ENCODE measurements at regions not wholly inside any gene's neighbourhood (a gene's known extent, or its start where the extent isn't known, plus 50 kb on each side); places are given as distances from the start of the nearest gene placed in this dataset.
"Not testable (repeated sequence)": the region's sequence is repeated elsewhere in the genome, so short reads cannot be mapped to it uniquely, and the experiment has no call there.

DNA sequence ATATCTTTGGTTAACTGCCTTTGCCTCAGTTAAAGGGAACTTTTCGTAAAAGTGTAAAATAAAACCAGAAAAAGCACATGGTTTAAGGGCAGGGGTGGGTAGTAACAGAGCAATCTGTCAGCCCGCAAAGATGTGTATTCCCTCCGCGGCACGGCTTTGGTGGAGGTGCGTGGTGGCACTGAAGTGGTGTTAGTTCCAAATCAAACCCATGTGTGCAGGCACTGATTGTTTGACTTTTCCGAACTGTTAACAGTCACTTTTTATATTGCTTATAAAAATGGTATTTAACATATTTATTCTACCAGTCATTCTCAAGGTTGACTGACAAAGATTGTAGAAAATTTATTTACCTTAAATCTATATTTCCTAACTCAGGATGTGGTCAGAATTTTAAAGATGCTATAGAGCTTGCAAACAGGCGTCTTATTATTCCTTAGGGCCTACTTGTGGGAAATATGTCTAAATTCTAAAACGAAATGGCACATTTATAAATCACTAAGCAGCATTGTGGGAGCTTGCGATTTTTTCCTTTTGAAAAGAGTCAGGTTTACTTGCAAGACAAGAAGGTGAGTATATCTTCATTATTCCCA, 272.7 kb upstream of the PCDH18 start:
- Mint-ChIP-seq H3K4me3 (ENCODE audit: unreplicated experiment) (no peak overlapping the region), H3K9me3 (ENCODE audit: unreplicated experiment) (no peaks in the 10 kb centered on the region), H3K27me3 (ENCODE audit: unreplicated experiment) (no peaks in the 10 kb centered on the region), H3K27ac (ENCODE audit: unreplicated experiment) (no peak overlapping the region), H3K4me1 (ENCODE audit: low read depth, unreplicated experiment) (no peaks in the 10 kb centered on the region), H3K36me3 (ENCODE audit: unreplicated experiment) (no peaks in the 10 kb centered on the region)
- TF ChIP-seq, protein P1, sequence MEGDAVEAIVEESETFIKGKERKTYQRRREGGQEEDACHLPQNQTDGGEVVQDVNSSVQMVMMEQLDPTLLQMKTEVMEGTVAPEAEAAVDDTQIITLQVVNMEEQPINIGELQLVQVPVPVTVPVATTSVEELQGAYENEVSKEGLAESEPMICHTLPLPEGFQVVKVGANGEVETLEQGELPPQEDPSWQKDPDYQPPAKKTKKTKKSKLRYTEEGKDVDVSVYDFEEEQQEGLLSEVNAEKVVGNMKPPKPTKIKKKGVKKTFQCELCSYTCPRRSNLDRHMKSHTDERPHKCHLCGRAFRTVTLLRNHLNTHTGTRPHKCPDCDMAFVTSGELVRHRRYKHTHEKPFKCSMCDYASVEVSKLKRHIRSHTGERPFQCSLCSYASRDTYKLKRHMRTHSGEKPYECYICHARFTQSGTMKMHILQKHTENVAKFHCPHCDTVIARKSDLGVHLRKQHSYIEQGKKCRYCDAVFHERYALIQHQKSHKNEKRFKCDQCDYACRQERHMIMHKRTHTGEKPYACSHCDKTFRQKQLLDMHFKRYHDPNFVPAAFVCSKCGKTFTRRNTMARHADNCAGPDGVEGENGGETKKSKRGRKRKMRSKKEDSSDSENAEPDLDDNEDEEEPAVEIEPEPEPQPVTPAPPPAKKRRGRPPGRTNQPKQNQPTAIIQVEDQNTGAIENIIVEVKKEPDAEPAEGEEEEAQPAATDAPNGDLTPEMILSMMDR (IDR thresholded peaks at IDR 0.05; ENCODE audit: partially characterized antibody, unreplicated experiment) = no peak
- no peak for DNase-seq

DNA sequence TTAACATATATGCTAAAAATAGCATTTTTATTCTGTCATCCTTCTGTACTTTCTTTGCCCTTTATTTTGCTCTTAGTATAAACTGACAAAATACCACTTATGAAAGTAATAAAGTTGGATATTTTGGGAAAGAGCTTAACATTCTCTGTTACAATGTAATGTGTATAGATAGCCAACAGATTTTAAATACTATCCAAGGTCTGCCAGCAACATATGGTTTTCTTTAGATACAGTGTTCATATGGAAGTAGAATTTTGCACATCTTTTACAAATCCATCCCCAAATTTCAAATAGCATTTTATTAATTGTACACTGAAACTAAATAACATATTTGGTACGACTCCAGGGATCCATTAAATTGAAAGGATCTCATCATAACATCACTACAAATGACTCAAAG, 268.6 kb upstream of the PCDH18 start:
- H3K4me1 Mint-ChIP-seq (ENCODE audit: low read depth, unreplicated experiment) = no peaks in the 10 kb centered on the region
- H3K4me3 Mint-ChIP-seq (ENCODE audit: unreplicated experiment) = no peak overlapping the region
- H3K27ac Mint-ChIP-seq (ENCODE audit: unreplicated experiment) = no peak overlapping the region
- no peaks in the 10 kb centered on the region for H3K36me3 Mint-ChIP-seq (ENCODE audit: unreplicated experiment)
- H3K27me3 Mint-ChIP-seq (ENCODE audit: unreplicated experiment) = no peaks in the 10 kb centered on the region
- TF ChIP-seq, protein P1 (IDR thresholded peaks at IDR 0.05; ENCODE audit: partially characterized antibody, unreplicated experiment) = no peak
- H3K9me3 Mint-ChIP-seq (ENCODE audit: unreplicated experiment) = no peaks in the 10 kb centered on the region
- no peak for DNase-seq

DNA sequence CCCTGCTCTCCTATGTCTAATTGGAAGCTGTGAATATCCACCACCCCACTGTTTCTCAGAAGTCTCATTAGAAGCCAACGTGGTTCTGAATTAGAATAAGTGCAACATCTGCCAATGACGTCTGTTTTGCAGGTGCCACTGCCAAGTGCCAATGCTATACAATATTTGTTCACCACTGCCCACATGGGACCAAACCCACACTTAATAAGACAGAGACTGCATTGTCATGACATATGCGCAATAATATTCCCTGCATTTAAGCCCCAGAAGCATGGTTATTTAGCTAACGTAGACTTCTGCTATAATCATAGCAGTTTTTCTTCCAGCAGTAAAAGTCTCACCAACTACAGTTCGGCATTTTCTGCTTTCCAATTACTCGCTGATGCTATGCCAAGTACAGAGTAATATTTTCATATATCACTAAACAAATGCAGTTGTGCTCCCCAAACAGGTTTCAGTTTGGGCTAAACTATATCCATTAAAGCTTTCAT, 262.5 kb upstream of the PCDH18 start:
- no peaks in the 10 kb centered on the region for H3K36me3 Mint-ChIP-seq (ENCODE audit: unreplicated experiment)
- H3K9me3 Mint-ChIP-seq (ENCODE audit: unreplicated experiment) = no peaks in the 10 kb centered on the region
- H3K4me3 Mint-ChIP-seq (ENCODE audit: unreplicated experiment) = no peak overlapping the region
- no peak overlapping the region for H3K27ac Mint-ChIP-seq (ENCODE audit: unreplicated experiment)
- DNase-seq = no peak
- no peaks in the 10 kb centered on the region for H3K27me3 Mint-ChIP-seq (ENCODE audit: unreplicated experiment)
- TF ChIP-seq, protein P1 (IDR thresholded peaks at IDR 0.05; ENCODE audit: partially characterized antibody, unreplicated experiment) = no peak
- peaks cover 11% of the 10 kb centered on the region for H3K4me1 Mint-ChIP-seq (ENCODE audit: low read depth, unreplicated experiment)

DNA sequence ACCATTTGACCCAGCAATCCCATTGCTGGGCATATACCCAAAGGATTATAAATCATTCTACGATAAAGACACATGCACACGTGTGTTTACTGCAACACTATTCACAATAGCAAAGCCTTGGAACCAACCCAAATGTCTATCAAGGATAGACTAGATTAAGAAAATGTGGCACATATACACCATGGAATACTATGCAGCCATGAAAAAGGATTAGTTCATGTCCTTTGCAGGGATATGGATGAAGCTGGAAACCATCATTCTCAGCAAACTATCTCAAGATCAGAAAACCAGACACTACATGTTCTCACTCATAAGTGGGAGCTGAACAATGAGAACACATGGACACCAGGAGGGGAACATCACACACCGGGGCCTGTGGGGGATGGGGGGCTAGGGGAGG, 257.0 kb upstream of the PCDH18 start:
- DNase-seq; H3K27me3 Mint-ChIP-seq (ENCODE audit: unreplicated experiment); H3K4me3 Mint-ChIP-seq (ENCODE audit: unreplicated experiment); H3K36me3 Mint-ChIP-seq (ENCODE audit: unreplicated experiment); H3K9me3 Mint-ChIP-seq (ENCODE audit: unreplicated experiment); H3K27ac Mint-ChIP-seq (ENCODE audit: unreplicated experiment): not testable (repeated sequence)
- peaks cover 14% of the 10 kb centered on the region for H3K4me1 Mint-ChIP-seq (ENCODE audit: low read depth, unreplicated experiment)

DNA sequence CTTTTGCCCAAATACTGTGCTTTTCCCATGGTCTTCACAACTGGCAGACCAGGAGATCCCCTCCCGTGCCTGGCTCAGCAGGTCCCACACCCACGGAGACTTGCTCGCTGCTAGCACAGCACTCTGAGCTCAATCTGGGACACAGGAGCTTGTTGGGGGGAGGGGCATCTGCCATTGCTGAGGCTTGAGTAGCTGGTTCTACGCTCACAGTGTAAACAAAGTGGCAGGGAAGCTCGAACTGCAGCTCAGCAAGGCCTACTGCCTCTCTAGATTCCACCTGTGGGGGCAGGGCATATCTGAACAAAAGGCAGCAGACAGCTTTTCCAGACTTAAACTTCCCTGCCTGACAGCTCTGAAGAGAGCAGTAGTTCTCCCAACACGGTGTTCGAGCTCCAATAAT, 251.6 kb upstream of the PCDH18 start:
- not testable (repeated sequence) for H3K27ac Mint-ChIP-seq (ENCODE audit: unreplicated experiment); H3K4me1 Mint-ChIP-seq (ENCODE audit: low read depth, unreplicated experiment); H3K4me3 Mint-ChIP-seq (ENCODE audit: unreplicated experiment); H3K27me3 Mint-ChIP-seq (ENCODE audit: unreplicated experiment); DNase-seq; H3K36me3 Mint-ChIP-seq (ENCODE audit: unreplicated experiment); H3K9me3 Mint-ChIP-seq (ENCODE audit: unreplicated experiment)

DNA sequence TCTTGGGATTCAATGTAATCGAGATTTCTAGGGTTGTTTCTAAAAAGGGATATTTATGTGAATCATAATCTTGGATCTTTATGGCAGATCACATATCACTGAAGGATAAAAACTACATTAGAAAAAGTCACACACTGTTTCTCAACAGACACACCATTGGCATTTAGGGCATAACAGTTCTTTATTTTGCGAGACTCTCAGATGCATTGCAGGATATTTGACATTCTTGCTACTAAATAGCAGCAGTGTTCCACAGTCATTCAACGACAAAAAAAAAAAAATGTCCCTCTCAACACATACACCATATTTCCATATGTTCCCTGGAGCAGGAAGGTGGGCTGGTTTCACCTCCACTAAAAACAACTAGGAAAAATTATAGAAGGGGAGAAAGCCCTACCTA, 243.4 kb upstream of the PCDH18 start:
- Mint-ChIP-seq H3K9me3 (ENCODE audit: unreplicated experiment) (no peaks in the 10 kb centered on the region), H3K36me3 (ENCODE audit: unreplicated experiment) (no peaks in the 10 kb centered on the region), H3K4me3 (ENCODE audit: unreplicated experiment) (no peak overlapping the region), H3K27me3 (ENCODE audit: unreplicated experiment) (no peaks in the 10 kb centered on the region), H3K27ac (ENCODE audit: unreplicated experiment) (no peak overlapping the region), H3K4me1 (ENCODE audit: low read depth, unreplicated experiment) (peaks cover 3% of the 10 kb centered on the region)
- TF ChIP-seq, protein P1 (IDR thresholded peaks at IDR 0.05; ENCODE audit: partially characterized antibody, unreplicated experiment) = no peak
- no peak for DNase-seq

Data from glutamatergic neuron (in vitro differentiated cells).